ENCODE measurements at regions not wholly inside any gene's neighbourhood (a gene's known extent, or its start where the extent isn't known, plus 50 kb on each side); places are given as distances from the start of the nearest gene placed in this dataset.

- Histone ChIP-seq H3K4me2 (ENCODE audit: insufficient read depth, insufficient read length, low read length) (no peak overlapping the region), H3K14ac (ENCODE audit: insufficient read depth, low read length) (no peak overlapping the region), H2BK15ac (ENCODE audit: low read depth, low read length) (no peak overlapping the region), H3K27me3 (ENCODE audit: insufficient read depth, low read length) (no peaks in the 10 kb centered on the region), H4K5ac (ENCODE audit: insufficient read length, low read depth, low read length) (no peak overlapping the region), H4K8ac (replicated peaks; ENCODE audit: insufficient read length, low read depth, low read length) (no peak overlapping the region), H2AK5ac (ENCODE audit: insufficient read length, low read length) (no peak overlapping the region), H3K79me2 (ENCODE audit: insufficient read depth, low read length) (no peaks in the 10 kb centered on the region), H2BK120ac (ENCODE audit: low read depth, low read length, poor library complexity, severe bottlenecking) (no peak overlapping the region), H4K20me1 (ENCODE audit: control insufficient read depth, insufficient read depth, insufficient read length) (no peaks in the 10 kb centered on the region), H2AFZ (ENCODE audit: low read length) (no peak overlapping the region), H3K56ac (ENCODE audit: insufficient read length, low read depth, low read length) (no peak overlapping the region), H3K23ac (ENCODE audit: insufficient read length, low read depth, low read length) (no peak overlapping the region), H2BK5ac (ENCODE audit: insufficient read length, low read length) (no peak overlapping the region), H3K9me3 (ENCODE audit: control insufficient read depth, low read depth, low read length) (no peaks in the 10 kb centered on the region), H3K27ac (ENCODE audit: insufficient read length, low read depth, low read length) (no peak overlapping the region), H3K4me1 (ENCODE audit: insufficient read depth, low read length) (no peaks in the 10 kb centered on the region), H3K23me2 (ENCODE audit: insufficient read length, low read depth, low read length, poor library complexity, severe bottlenecking) (no peaks in the 10 kb centered on the region), H4K91ac (ENCODE audit: insufficient read length, low read depth, low read length) (no peak overlapping the region), H3K79me1 (ENCODE audit: insufficient read depth, low read depth, low read length, poor library complexity, severe bottlenecking) (no peaks in the 10 kb centered on the region), H3K9ac (ENCODE audit: extremely low read depth, insufficient read length, low read length) (no peak overlapping the region), H3K4ac (ENCODE audit: low read depth, low read length) (no peak overlapping the region), H3T11ph (ENCODE audit: low read length) (no peak overlapping the region), H3K18ac (ENCODE audit: insufficient read length, low read depth, low read length) (no peak overlapping the region), H2BK20ac (ENCODE audit: low read depth, low read length, poor library complexity, severe bottlenecking) (no peak overlapping the region), H2BK12ac (ENCODE audit: insufficient read length, low read depth, low read length) (no peak overlapping the region)
- H3K4me3 Mint-ChIP-seq, result no peak overlapping the region
- H3K36me3 Mint-ChIP-seq (ENCODE audit: insufficient read depth in 1 of 3, low read depth in 3 of 3), result no peaks in the 10 kb centered on the region
- H3K27ac Mint-ChIP-seq, result no peak overlapping the region
- H3K27me3 Mint-ChIP-seq (ENCODE audit: low read depth), result no peaks in the 10 kb centered on the region; the same call in 1 of the 2 replicates
- H3K4me1 Mint-ChIP-seq, result peaks cover 2 to 20% of the 10 kb centered on the region in 2 experiments
- TF ChIP-seq CTCF (conservative IDR thresholded peaks at IDR 0.05), result no peak
- WGBS (ENCODE audit: extremely low coverage, insufficient read length, low lambda C conversion rate), result no CpG with 5 or more reads among the region's 7 CpGs
- DNase-seq, result no peak
- H3K9me3 Mint-ChIP-seq, result no peaks in the 10 kb centered on the region; a peak in 1 of 5 replicates
Observed at GRCh38 chr2:37833423-37833822, 91.7 kb upstream of the RMDN2 start.
